Keratinocyte (primary cell): ENCODE measurements at regions not wholly inside any gene's neighbourhood (a gene's known extent, or its start where the extent isn't known, plus 50 kb on each side); places are given as distances from the start of the nearest gene placed in this dataset.

ENCODE experiments used
- CTCF ChIP-seq, 3 experiments: IDR thresholded peaks in 1 of 3; conservative IDR thresholded peaks in 1 of 3; optimal IDR thresholded peaks in 1 of 3; 2 replicates in 2 of 3; 3 replicates in 1 of 3; pipeline versions ENCODE3 to v1.5.1; 2011; ENCODE audit warnings: low read length in 3 of 3, mild to moderate bottlenecking in 3 of 3, moderate library complexity in 2 of 3, control low read depth in 1 of 3, inconsistent platforms in 1 of 3; ENCODE audit not compliant: insufficient read depth in 2 of 3; ENCODE audit errors: extremely low read depth in 1 of 3
- EZH2 ChIP-seq: IDR thresholded peaks from one replicate; pipeline ENCODE4 v1.6.1; 2012; ENCODE audit warnings: inconsistent platforms, mild to moderate bottlenecking, low read length, moderate library complexity

GRCh38 chr16:54585094-54585997 lies 298.8 kb upstream of the IRX3 start:
- TF ChIP-seq CTCF (optimal IDR thresholded peaks at IDR 0.05 in 1 of 3, IDR thresholded peaks at IDR 0.05 in 1 of 3, conservative IDR thresholded peaks at IDR 0.05 in 1 of 3; ENCODE audit: extremely low read depth in 1 of 3, insufficient read depth in 2 of 3, low read length in 3 of 3) (no peak), EZH2 (no peak)
